KMS-11 (cell line): ENCODE measurements at regions not wholly inside any gene's neighbourhood (a gene's known extent, or its start where the extent isn't known, plus 50 kb on each side); places are given as distances from the start of the nearest gene placed in this dataset.

Source experiments
- H2AFZ ChIP-seq: fragments of 200-600 bp; sonication (generic); 2 replicates; pipeline ENCODE4 v1.6.1; 2016; ENCODE audit warnings: antibody characterized with exemption, mixed run types, low read depth
- H3K27ac ChIP-seq: fragments of 200-600 bp; sonication (generic); 2 replicates; pipeline ENCODE4 v1.6.1; 2016; ENCODE audit warnings: mild to moderate bottlenecking, mixed run types
- H3K27me3 ChIP-seq: fragments of 200-600 bp; sonication (generic); 2 replicates; pipeline ENCODE4 v1.6.1; 2017; ENCODE audit warnings: mild to moderate bottlenecking, low read depth, mixed run types, moderate library complexity; ENCODE audit not compliant: insufficient read depth
- H3K36me3 ChIP-seq: fragments of 200-600 bp; sonication (generic); 2 replicates; pipeline ENCODE4 v1.6.1; 2017; ENCODE audit warnings: mild to moderate bottlenecking, mixed run types; ENCODE audit not compliant: insufficient read depth
- H3K4me1 ChIP-seq: fragments of 200-600 bp; sonication (generic); 2 replicates; pipeline ENCODE4 v1.6.1; 2016; ENCODE audit warnings: mild to moderate bottlenecking, low read depth, mixed run types; ENCODE audit not compliant: poor library complexity, severe bottlenecking
- H3K4me2 ChIP-seq: fragments of 200-600 bp; sonication (generic); 2 replicates; pipeline ENCODE4 v1.7.0; 2016; ENCODE audit warnings: mild to moderate bottlenecking, mixed run types
- H3K4me3 ChIP-seq: fragments of 200-600 bp; sonication (generic); IDR thresholded peaks from 2 replicates; pipeline ENCODE4 v1.6.1; 2017; ENCODE audit warnings: low read depth, low read length, mixed read lengths; ENCODE audit not compliant: insufficient read depth
- H3K79me2 ChIP-seq: fragments of 200-600 bp; sonication (generic); 2 replicates; pipeline ENCODE4 v1.6.1; 2016; ENCODE audit warnings: low read depth, mixed run types; ENCODE audit not compliant: insufficient read depth
- H3K9ac ChIP-seq: fragments of 200-600 bp; sonication (generic); 2 replicates; pipeline ENCODE4 v1.6.1; 2016; ENCODE audit warnings: mild to moderate bottlenecking, mixed run types
- H4K20me1 ChIP-seq: fragments of 200-600 bp; sonication (generic); 2 replicates; pipeline ENCODE4 v1.6.1; 2016; ENCODE audit warnings: mild to moderate bottlenecking, mixed run types; ENCODE audit not compliant: insufficient read depth
- TF ChIP-seq, protein P1 (sequence below): fragments of 200-600 bp; sonication (generic); conservative IDR thresholded peaks from 2 replicates; pipeline ENCODE4 v1.6.1; 2017; ENCODE audit warnings: low read depth, mild to moderate bottlenecking, antibody characterized with exemption, low read length, moderate library complexity, mixed read lengths

DNA sequence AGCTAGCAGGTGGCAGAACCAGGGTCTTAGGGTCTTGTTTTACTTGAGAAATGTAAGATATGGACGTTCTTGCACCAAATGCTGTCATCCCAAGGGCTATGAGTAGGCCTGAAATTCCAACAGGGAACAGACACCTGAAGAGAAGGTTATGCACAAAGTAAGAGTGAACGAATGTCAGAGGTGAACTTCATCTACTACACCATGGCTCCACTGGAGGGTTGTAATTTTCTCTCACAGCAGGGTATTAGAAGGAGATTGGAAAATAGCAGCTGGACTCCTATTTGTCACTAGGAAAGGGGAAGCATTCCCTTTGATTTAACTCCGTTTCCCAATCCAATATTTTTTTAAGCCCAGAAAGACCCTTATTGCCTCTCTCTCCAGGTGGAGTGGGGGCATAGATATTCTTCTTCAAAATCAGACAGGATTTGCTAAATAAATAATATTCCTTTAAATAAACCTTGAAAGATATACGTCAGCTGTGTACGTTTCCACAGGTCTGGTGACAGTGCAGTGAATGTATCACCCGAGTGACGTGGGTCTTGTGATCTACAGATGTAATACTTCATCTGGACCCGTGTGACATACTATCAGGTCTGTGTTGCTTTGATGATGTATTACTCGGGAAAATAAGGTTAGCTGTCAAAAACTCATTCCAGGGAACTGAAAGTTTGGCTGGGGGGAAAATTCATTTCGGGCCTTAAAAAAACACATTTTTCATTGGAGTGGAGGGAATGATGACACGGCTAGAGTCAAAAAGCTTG lies 302.6 kb downstream of the CHL1 start:
- Histone ChIP-seq H3K4me3 (no peak overlapping the region), H3K36me3 (no peaks in the 10 kb centered on the region), H3K9ac (no peak overlapping the region), H3K27ac (no peak overlapping the region), H3K4me1 (no peaks in the 10 kb centered on the region), H2AFZ (no peak overlapping the region), H3K27me3 (no peaks in the 10 kb centered on the region), H3K4me2 (no peak overlapping the region), H4K20me1 (no peaks in the 10 kb centered on the region), H3K79me2 (no peaks in the 10 kb centered on the region)
- TF ChIP-seq, protein P1, sequence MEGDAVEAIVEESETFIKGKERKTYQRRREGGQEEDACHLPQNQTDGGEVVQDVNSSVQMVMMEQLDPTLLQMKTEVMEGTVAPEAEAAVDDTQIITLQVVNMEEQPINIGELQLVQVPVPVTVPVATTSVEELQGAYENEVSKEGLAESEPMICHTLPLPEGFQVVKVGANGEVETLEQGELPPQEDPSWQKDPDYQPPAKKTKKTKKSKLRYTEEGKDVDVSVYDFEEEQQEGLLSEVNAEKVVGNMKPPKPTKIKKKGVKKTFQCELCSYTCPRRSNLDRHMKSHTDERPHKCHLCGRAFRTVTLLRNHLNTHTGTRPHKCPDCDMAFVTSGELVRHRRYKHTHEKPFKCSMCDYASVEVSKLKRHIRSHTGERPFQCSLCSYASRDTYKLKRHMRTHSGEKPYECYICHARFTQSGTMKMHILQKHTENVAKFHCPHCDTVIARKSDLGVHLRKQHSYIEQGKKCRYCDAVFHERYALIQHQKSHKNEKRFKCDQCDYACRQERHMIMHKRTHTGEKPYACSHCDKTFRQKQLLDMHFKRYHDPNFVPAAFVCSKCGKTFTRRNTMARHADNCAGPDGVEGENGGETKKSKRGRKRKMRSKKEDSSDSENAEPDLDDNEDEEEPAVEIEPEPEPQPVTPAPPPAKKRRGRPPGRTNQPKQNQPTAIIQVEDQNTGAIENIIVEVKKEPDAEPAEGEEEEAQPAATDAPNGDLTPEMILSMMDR, result no peak

DNA sequence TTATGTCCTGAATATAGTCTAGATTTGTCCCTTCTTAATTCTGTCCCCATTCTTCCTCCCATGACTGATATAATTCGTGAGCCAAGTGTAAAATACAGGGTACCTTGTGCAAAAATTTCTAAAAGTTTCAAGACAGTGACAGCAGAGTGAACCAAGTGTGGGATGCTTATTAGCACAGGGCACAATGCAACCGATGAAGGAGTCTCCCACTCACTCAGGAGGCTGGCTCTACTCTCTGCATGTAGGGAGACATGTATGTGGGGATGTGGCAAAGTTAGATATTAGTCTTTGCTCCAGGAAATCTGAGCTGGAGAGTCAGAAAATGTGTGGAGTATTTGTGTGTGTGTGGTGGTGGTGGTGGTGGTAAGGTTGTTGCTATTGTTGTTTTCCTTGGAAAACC lies 305.9 kb downstream of the CHL1 start:
- Histone ChIP-seq H2AFZ (no peak overlapping the region), H3K27me3 (no peaks in the 10 kb centered on the region), H3K27ac (no peak overlapping the region), H3K4me2 (no peak overlapping the region), H3K36me3 (no peaks in the 10 kb centered on the region), H3K4me3 (no peak overlapping the region), H4K20me1 (no peaks in the 10 kb centered on the region), H3K4me1 (no peaks in the 10 kb centered on the region), H3K79me2 (no peaks in the 10 kb centered on the region), H3K9ac (no peak overlapping the region)
- TF ChIP-seq, protein P1, result no peak

DNA sequence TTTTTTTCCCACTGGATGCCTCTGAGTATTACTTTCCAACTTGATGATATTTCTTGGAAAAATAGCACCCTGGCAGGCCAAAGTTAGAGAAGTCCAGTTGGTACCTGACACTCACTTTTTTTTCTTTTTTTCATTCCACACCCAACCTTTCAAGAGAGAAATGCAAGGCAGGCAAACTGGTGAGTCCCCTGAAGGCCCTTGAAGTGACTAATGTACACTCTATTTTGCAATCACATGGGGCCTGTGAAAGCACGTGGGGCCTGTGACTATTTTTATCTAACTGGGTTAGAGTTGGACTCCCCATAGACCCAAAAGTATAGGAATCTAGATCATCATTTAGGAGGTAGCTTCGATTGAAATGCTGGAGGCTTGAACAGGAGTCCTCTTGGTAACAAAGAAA lies 316.7 kb downstream of the CHL1 start:
- no peak overlapping the region for H3K4me2 ChIP-seq
- no peaks in the 10 kb centered on the region for H4K20me1 ChIP-seq
- H3K36me3 ChIP-seq, result no peaks in the 10 kb centered on the region
- no peaks in the 10 kb centered on the region for H3K27me3 ChIP-seq
- H3K79me2 ChIP-seq, result no peaks in the 10 kb centered on the region
- H3K27ac ChIP-seq, result no peak overlapping the region
- no peak overlapping the region for H3K4me3 ChIP-seq
- TF ChIP-seq, protein P1, result no peak
- H2AFZ ChIP-seq, result no peak overlapping the region
- no peaks in the 10 kb centered on the region for H3K4me1 ChIP-seq
- H3K9ac ChIP-seq, result no peak overlapping the region

DNA sequence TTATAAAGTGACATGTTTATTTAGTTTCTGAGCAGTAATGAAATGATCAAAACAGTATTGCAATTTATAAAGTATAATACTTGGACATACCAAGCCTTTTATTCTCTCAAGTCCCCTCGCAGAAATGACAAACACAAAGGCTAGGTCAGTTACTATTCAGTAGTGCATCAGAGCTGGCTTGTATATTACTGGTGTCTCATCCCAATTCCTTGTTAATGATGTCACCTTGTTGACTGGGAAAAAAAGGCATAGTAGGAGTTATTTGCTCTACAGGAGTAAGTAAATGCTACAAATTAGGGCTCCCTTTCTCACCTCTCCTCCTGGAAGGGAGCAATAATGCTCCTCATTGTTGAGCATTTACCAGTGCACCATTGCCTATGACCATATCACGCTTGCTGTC lies 317.6 kb downstream of the CHL1 start:
- no peak overlapping the region for H2AFZ ChIP-seq
- H3K9ac ChIP-seq, result no peak overlapping the region
- no peaks in the 10 kb centered on the region for H3K36me3 ChIP-seq
- no peak overlapping the region for H3K4me2 ChIP-seq
- H4K20me1 ChIP-seq, result no peaks in the 10 kb centered on the region
- TF ChIP-seq, protein P1, result no peak
- no peaks in the 10 kb centered on the region for H3K4me1 ChIP-seq
- H3K79me2 ChIP-seq, result no peaks in the 10 kb centered on the region
- no peak overlapping the region for H3K27ac ChIP-seq
- no peak overlapping the region for H3K4me3 ChIP-seq
- no peaks in the 10 kb centered on the region for H3K27me3 ChIP-seq
